MM.1S (cell line): ENCODE measurements at regions not wholly inside any gene's neighbourhood (a gene's known extent, or its start where the extent isn't known, plus 50 kb on each side); places are given as distances from the start of the nearest gene placed in this dataset.

Experiments used
- DNase-seq: peaks from one replicate; pipeline ENCODE4 v3.0.0-alpha.2; 2015
- H2AFZ ChIP-seq: fragments of 300-600 bp; sonication (generic); 2 replicates; pipeline ENCODE4 v1.6.0; 2016; ENCODE audit warnings: antibody characterized with exemption, low read length
- H3F3A ChIP-seq: fragments of 300-600 bp; sonication (generic); 2 replicates; pipeline ENCODE4 v1.6.1; 2016; ENCODE audit warnings: mild to moderate bottlenecking, antibody characterized with exemption, low read length, moderate library complexity, mixed read lengths; ENCODE audit not compliant: insufficient read depth
- H3K27ac ChIP-seq: fragments of 300-600 bp; sonication (generic); 2 replicates; pipeline ENCODE4 v1.5.1; 2016; ENCODE audit warnings: mild to moderate bottlenecking, low read length
- H3K27me3 ChIP-seq: fragments of 300-600 bp; sonication (generic); replicated peaks from 2 replicates; pipeline ENCODE4 v1.6.0; 2016; ENCODE audit warnings: low read length; ENCODE audit not compliant: insufficient read depth
- H3K36me3 ChIP-seq: fragments of 300-600 bp; sonication (generic); replicated peaks from 2 replicates; pipeline ENCODE4 v1.6.1; 2016; ENCODE audit warnings: mild to moderate bottlenecking, low read length, mixed read lengths; ENCODE audit not compliant: insufficient read depth
- H3K4me1 ChIP-seq: fragments of 300-600 bp; sonication (generic); 2 replicates; pipeline ENCODE4 v1.6.1; 2016; ENCODE audit warnings: low read length, mixed read lengths
- H3K4me2 ChIP-seq: fragments of 300-600 bp; sonication (generic); 2 replicates; pipeline ENCODE4 v1.6.0; 2016; ENCODE audit warnings: low read depth, low read length
- H3K4me3 ChIP-seq: fragments of 300-600 bp; sonication (generic); 2 replicates; pipeline ENCODE4 v1.5.1; 2016; ENCODE audit warnings: low read length, mixed read lengths
- H3K79me2 ChIP-seq: fragments of 300-600 bp; sonication (generic); 2 replicates; pipeline ENCODE4 v1.6.1; 2016; ENCODE audit warnings: mixed run types, low read length, mixed read lengths
- H3K9ac ChIP-seq: fragments of 300-600 bp; sonication (generic); 2 replicates; pipeline ENCODE4 v1.6.1; 2016; ENCODE audit warnings: low read length, mixed read lengths
- H3K9me2 ChIP-seq: fragments of 300-600 bp; sonication (generic); replicated peaks from 2 replicates; pipeline ENCODE4 v1.6.1; 2016; ENCODE audit warnings: mild to moderate bottlenecking, low read length, mixed read lengths; ENCODE audit not compliant: insufficient read depth
- H3K9me3 ChIP-seq: fragments of 300-600 bp; sonication (generic); replicated peaks from 2 replicates; pipeline ENCODE4 v1.6.1; 2016; ENCODE audit warnings: mild to moderate bottlenecking, low read length, mixed read lengths; ENCODE audit not compliant: insufficient read depth
- H4K20me1 ChIP-seq: fragments of 300-600 bp; sonication (generic); 2 replicates; pipeline ENCODE4 v1.6.1; 2016; ENCODE audit warnings: mild to moderate bottlenecking, low read length, moderate library complexity, mixed read lengths; ENCODE audit not compliant: insufficient read depth
- EZH2 ChIP-seq: fragments of 300-600 bp; sonication (generic); optimal IDR thresholded peaks from 2 replicates; pipeline ENCODE3; 2017; ENCODE audit warnings: low read depth, mild to moderate bottlenecking, antibody characterized with exemption, low read length, mixed read lengths
- EZH2phosphoT487 ChIP-seq: fragments of 300-600 bp; sonication (generic); IDR thresholded peaks from 2 replicates; pipeline ENCODE4 v1.6.1; 2018; ENCODE audit warnings: antibody characterized with exemption, low read length
- TF ChIP-seq, protein P1 (sequence below): fragments of 300-600 bp; sonication (generic); IDR thresholded peaks from 2 replicates; pipeline ENCODE4 v1.5.1; 2016; ENCODE audit warnings: antibody characterized with exemption, low read length, mixed read lengths

DNA sequence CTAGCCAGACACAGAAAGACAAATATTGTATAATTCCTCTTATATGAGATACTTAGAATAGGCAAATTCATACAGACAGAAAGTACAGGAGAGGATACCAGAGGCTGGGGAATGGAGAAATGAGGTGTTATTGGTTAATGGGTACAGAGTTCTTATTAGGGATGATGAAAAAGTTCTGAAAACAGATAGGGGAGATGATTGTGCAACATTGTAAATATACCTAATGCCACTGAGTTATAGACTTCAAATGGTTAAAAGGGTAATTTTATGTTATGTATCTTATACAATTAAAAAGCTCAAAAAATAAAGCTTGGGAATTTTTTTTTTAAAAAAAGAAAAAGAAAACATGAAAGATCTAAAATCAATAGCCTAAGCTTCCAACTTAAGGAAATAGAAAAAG lies 98.8 kb upstream of the TECRL start:
- Histone ChIP-seq H3K4me3 (no peak overlapping the region), H3K4me1 (no peaks in the 10 kb centered on the region), H3K27ac (no peak overlapping the region), H2AFZ (no peak overlapping the region), H3K9me2 (no peaks in the 10 kb centered on the region), H4K20me1 (no peaks in the 10 kb centered on the region), H3K4me2 (no peak overlapping the region), H3K27me3 (no peaks in the 10 kb centered on the region), H3K36me3 (no peaks in the 10 kb centered on the region), H3K9ac (no peak overlapping the region), H3F3A (no peaks in the 10 kb centered on the region; the same call in 1 of the 2 replicates), H3K9me3 (no peaks in the 10 kb centered on the region), H3K79me2 (no peaks in the 10 kb centered on the region)
- TF ChIP-seq EZH2phosphoT487 (no peak), EZH2 (no peak)
- TF ChIP-seq, protein P1, sequence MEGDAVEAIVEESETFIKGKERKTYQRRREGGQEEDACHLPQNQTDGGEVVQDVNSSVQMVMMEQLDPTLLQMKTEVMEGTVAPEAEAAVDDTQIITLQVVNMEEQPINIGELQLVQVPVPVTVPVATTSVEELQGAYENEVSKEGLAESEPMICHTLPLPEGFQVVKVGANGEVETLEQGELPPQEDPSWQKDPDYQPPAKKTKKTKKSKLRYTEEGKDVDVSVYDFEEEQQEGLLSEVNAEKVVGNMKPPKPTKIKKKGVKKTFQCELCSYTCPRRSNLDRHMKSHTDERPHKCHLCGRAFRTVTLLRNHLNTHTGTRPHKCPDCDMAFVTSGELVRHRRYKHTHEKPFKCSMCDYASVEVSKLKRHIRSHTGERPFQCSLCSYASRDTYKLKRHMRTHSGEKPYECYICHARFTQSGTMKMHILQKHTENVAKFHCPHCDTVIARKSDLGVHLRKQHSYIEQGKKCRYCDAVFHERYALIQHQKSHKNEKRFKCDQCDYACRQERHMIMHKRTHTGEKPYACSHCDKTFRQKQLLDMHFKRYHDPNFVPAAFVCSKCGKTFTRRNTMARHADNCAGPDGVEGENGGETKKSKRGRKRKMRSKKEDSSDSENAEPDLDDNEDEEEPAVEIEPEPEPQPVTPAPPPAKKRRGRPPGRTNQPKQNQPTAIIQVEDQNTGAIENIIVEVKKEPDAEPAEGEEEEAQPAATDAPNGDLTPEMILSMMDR = no peak
- no peak for DNase-seq

GRCh38 chr4:64503945-64504675 lies 94.9 kb upstream of the TECRL start:
- Histone ChIP-seq H3K36me3 (no peaks in the 10 kb centered on the region), H2AFZ (no peak overlapping the region), H3K4me2 (no peak overlapping the region), H4K20me1 (no peaks in the 10 kb centered on the region), H3K79me2 (no peaks in the 10 kb centered on the region), H3K9ac (no peak overlapping the region), H3K9me2 (no peaks in the 10 kb centered on the region), H3K4me1 (no peaks in the 10 kb centered on the region), H3K27ac (no peak overlapping the region), H3K9me3 (no peaks in the 10 kb centered on the region), H3K4me3 (no peak overlapping the region), H3F3A (no peaks in the 10 kb centered on the region; the same call in 1 of the 2 replicates), H3K27me3 (no peaks in the 10 kb centered on the region)
- no peak for DNase-seq
- no peak for TF ChIP-seq EZH2phosphoT487
- TF ChIP-seq, protein P1 = no peak
- no peak for TF ChIP-seq EZH2

- H4K20me1 ChIP-seq = no peaks in the 10 kb centered on the region
These were observed 94.2 kb upstream of the TECRL start for GRCh38 chr4:64503416-64503815.

More at GRCh38 chr4:64503416-64503815, 94.2 kb upstream of the TECRL start:
- TF ChIP-seq EZH2 = no peak
- TF ChIP-seq, protein P1 = no peak
- Histone ChIP-seq H3K9me2 (no peaks in the 10 kb centered on the region), H3K4me1 (no peaks in the 10 kb centered on the region), H3K4me3 (no peak overlapping the region), H3K9ac (no peak overlapping the region), H3K9me3 (no peaks in the 10 kb centered on the region), H3K36me3 (no peaks in the 10 kb centered on the region), H3K79me2 (no peaks in the 10 kb centered on the region), H2AFZ (no peak overlapping the region), H3K27me3 (no peaks in the 10 kb centered on the region), H3K4me2 (no peak overlapping the region), H3K27ac (no peak overlapping the region), H3F3A (no peaks in the 10 kb centered on the region; the same call in 1 of the 2 replicates)
- DNase-seq = no peak
